Activated CD4-positive, alpha-beta T cell treated with anti-CD3 and anti-CD28 coated beads for 48 hours (primary cell): ENCODE measurements at regions not wholly inside any gene's neighbourhood (a gene's known extent, or its start where the extent isn't known, plus 50 kb on each side); places are given as distances from the start of the nearest gene placed in this dataset.

Source experiments
- DNase-seq: peaks from one replicate; pipeline ENCODE4 v3.0.0-alpha.2; 2020

GRCh38 chr2:236965021-236965840, 120.5 kb upstream of the COPS8 start:
- no peak for DNase-seq

GRCh38 chr2:236965841-236966096, 119.9 kb upstream of the COPS8 start:
- no peak for DNase-seq

- DNase-seq, result no peak
These were observed 118.2 kb upstream of the COPS8 start for GRCh38 chr2:236967499-236967783.

- DNase-seq, result peak; percentile 5
These were observed 117.4 kb upstream of the COPS8 start for GRCh38 chr2:236968101-236968879.

- peak; percentile 5 for DNase-seq
These were observed 116.7 kb upstream of the COPS8 start for GRCh38 chr2:236968880-236969534.

GRCh38 chr2:236969767-236970655, 115.7 kb upstream of the COPS8 start:
- DNase-seq, result peak; percentile 44

GRCh38 chr2:236970656-236971010, 115.1 kb upstream of the COPS8 start:
- no peak for DNase-seq

- DNase-seq, result no peak
These were observed 114.4 kb upstream of the COPS8 start for GRCh38 chr2:236971131-236971821.

GRCh38 chr2:236971919-236972381, 113.7 kb upstream of the COPS8 start:
- DNase-seq, result no peak

GRCh38 chr2:236972491-236973342, 113.0 kb upstream of the COPS8 start:
- no peak for DNase-seq

- DNase-seq, result no peak
These were observed 112.2 kb upstream of the COPS8 start for GRCh38 chr2:236973343-236973980.

GRCh38 chr2:236974148-236974547, 111.5 kb upstream of the COPS8 start:
- no peak for DNase-seq

- DNase-seq, result no peak
These were observed 110.9 kb upstream of the COPS8 start for GRCh38 chr2:236974752-236975151.

- DNase-seq, result no peak
These were observed 109.9 kb upstream of the COPS8 start for GRCh38 chr2:236975766-236976165.

GRCh38 chr2:236976266-236977062, 109.2 kb upstream of the COPS8 start:
- no peak for DNase-seq

GRCh38 chr2:236977063-236977851, 108.4 kb upstream of the COPS8 start:
- no peak for DNase-seq

- DNase-seq, result no peak
These were observed 107.8 kb upstream of the COPS8 start for GRCh38 chr2:236977852-236978398.

- no peak for DNase-seq
These were observed 106.0 kb upstream of the COPS8 start for GRCh38 chr2:236979664-236980063.

- no peak for DNase-seq
These were observed 104.7 kb upstream of the COPS8 start for GRCh38 chr2:236980961-236981360.
